ENCODE measurements at regions not wholly inside any gene's neighbourhood (a gene's known extent, or its start where the extent isn't known, plus 50 kb on each side); places are given as distances from the start of the nearest gene placed in this dataset.
"Not testable (repeated sequence)": the region's sequence is repeated elsewhere in the genome, so short reads cannot be mapped to it uniquely, and the experiment has no call there.

- DNase-seq (ENCODE audit: low read depth): no peak
Measured at GRCh38 chr2:240254337-240255164, 114.1 kb upstream of the OTOS start.

DNA sequence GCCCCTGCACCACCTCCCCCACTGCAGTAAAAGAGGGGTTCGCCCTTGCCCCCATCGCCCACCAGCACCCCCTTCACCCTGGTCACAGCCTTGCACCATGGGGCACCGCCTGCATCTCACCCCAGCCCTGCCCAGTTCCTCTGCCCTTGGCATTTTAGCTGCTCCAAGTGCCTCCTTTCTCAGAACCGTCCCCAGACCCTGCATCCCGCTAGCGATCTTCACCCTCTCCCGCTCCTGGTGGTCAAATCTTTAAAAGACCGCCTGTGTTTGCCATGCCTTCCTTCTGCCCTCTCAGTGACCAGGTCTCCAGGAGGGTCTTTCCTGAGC is 114.7 kb upstream of the OTOS start:
- no peak for DNase-seq (ENCODE audit: low read depth)

DNA sequence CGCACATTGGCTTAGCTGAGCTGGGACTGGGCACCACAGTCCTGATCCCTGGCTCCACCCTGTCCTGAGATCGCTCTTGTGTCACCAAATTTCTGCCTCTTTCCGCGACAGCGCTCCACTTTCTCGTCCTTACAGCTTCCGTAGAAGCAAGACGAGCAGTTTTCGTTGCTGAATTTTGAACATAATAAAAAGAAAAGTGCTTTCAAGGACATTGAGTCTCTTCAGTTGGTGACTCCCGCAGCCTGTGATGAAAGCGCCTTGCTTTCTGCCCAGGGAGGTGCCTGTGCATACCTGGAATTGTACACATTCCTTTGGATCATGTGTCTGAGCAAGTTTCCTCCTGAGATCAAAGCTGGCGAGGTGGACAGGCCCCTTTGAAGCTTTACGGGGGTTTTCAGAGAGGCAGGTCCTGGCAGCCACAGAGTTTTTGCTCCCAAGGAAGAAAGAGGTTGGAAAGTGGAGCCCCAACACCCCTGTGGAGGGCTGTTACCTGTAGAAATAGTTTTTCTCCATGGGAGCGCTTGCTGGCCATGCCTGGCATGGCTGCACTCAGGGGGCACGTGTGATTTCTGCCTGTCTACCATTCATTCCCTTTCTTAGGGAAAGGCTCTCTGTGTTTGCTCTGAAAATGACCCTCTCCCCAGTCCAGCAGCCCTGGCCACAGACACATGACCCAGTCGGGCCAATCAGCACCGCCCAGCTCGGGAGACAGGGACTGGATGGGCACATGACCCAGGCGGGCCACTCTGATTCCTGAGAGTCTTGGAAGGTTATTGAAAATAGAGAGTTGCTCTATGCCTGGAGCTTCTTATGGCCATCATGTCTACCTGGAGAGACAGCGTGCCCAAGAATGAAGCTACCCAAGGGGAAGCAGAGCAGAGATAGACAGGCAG is 115.6 kb upstream of the OTOS start:
- no peak for DNase-seq (ENCODE audit: low read depth)

DNA sequence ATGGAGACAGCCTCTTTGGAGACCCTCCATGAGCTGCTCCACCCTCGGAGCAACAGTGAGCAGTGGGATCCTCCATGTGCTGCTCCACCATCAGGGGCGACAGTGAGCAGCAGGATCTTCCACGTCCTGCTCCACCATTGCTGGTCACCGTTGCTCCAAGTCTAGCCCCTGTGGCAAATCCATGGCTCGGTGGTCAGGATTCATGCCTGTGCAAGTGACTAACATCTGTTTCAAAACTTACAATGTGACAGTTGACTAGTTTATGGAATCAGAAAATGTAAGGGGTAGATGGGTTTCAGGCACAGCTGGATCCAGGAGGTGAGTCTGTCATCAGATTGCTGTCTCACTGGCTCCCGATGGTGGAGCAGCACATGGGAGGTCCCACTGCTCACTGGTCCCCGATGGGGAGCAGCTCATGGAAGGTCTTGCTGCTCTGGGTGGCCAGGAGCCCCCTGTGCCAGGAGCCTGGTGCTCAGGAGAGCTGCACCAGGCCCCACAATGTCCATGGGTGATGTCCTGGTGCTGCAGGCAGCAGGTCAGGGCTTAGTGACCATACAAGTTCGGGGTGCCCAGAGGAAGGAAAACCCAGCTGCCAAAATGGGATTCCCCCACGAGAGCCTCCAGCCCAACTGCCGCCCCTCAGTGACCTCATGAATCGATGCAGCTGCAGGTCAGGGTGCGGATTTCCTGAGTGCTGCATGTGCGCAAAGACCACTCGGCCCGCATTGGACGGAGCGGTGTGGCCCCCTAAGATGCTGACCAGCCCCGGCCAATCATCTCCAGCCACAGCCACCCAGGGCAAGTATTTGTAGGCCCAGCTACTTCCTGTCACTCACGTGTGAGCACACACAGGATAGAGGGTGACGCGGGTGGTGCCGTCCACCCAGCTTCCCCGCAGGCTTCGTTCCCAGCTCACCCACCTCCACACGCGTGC is 116.5 kb upstream of the OTOS start:
- DNase-seq (ENCODE audit: low read depth): no peak

- no peak for DNase-seq (ENCODE audit: low read depth)
Measured at GRCh38 chr2:240257940-240258580, 117.6 kb upstream of the OTOS start.

- no peak for DNase-seq (ENCODE audit: low read depth)
Measured at GRCh38 chr2:240258685-240259084, 118.2 kb upstream of the OTOS start.

DNA sequence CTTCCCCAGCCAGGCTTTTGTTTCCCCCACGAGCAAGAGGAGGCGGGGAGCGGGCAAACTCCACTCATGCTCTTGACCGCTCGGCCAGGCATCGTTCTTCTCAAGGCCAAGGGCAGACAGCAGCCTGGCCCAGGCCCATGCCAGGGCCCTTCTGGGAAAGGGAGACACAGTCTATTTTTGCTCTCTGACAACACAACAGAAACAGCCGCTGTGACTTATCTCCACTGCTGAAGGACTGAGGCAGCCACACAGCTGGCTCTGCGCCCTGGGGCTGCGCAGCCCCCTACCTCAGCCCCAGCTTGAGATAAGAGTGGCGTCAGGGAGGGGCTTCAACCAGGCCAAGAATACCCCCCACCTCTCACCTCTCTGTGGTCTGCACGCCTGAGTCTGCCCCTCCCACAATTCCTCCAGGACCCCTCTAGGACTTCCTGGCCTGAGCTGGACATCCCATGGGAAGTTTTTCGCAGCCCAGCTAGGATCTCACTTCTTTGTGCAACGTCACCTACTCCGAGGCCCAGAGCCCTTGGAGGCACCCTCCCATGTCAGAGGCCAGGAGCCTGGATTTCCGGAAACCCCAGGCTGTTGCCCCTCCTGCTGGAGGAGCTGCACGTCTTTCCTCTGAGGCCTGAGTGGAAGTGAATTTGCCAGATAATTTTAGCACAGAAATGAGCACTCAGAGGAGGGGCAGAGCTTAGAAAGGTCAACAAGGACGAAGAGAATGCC is 118.9 kb upstream of the OTOS start:
- no peak for DNase-seq (ENCODE audit: low read depth)

DNA sequence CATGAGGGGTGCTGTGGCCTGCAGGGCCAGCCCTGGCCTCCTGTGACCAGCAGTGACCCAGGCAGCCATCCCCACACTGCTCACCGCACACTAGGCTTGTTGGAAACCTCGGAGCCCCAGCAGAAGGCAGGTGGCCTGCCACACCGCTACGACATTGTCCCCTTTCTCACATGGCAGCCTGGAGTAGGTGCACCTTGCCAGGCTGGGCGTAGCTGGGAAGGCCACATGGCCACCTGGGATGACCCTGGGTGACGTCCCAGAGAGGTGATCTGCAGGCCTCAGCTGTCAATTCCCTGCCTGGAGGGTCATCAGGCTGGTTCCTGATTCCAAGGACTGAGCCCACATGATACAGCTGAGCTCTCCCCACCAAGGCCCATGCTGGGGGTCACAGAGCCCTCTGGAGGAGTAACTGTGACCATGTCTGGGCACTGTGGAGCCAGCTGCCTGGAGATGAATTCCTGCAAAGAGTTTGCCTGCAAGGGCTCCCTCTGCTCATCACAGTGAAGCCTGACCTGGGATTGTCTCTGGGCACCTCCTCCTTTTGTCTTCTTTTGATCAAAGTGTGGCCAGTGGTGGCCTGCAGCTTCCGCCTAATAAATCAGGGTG is 119.6 kb upstream of the OTOS start:
- DNase-seq (ENCODE audit: low read depth): no peak

DNA sequence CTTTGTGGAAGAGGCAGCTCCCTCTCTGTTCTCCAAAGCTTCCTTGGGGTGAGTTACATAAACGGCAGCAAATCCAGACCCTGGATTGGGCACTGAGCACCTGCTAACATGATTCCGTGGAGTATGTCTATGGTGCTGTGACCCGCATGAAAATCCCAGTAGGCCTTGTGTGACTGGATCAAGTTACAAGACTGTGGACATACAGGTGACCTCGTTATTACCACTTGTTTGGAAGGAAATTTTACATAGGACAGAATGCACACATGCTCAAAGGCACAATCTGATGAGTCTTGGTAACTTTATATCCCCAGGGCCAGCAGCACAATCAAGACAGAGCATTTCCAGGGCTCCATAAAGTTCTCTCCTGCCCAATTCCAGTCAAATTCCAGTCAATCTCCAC is 120.2 kb upstream of the OTOS start:
- no peak for DNase-seq (ENCODE audit: low read depth)

DNA sequence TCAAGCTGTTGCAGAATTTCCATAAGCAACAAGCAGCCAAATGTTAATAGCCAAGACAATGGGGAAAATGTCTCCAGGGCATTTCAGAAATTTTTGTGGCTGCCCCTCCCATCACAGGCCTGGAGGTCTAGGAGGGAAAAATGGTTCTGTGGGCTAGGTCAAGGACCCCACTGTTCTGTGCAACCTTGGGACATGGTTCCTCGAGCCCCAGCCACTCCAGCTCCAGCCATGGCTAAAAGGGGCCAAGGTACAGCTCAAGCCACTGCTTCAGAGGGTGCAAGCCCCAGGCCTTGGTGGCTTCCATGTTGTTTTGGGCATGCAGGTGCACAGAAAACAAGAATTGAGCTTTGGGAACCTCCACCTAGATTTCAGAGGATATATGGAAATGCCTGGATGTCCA is 122.1 kb upstream of the OTOS start:
- DNase-seq (ENCODE audit: low read depth): not testable (repeated sequence)

DNA sequence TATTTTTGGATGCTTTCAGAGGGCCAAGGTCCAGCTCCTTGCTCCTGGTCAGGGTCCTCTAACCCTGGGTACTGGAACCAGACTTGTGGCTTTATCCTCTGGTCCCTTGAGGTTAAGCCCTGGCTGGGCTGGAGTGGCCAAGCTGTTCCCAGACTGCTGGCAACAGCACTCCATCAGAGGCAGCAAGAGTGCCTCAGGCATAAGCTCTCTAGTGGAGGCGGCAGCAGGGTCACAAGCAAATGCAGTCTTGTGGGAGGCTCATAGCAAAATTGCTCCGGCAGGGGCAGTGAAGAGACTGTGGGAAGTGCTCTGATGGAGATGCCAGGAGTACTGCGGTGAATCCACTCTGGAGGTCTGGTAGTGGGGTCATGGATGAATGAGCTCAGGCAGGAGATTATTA is 128.9 kb upstream of the OTOS start:
- DNase-seq (ENCODE audit: low read depth): no peak

DNA sequence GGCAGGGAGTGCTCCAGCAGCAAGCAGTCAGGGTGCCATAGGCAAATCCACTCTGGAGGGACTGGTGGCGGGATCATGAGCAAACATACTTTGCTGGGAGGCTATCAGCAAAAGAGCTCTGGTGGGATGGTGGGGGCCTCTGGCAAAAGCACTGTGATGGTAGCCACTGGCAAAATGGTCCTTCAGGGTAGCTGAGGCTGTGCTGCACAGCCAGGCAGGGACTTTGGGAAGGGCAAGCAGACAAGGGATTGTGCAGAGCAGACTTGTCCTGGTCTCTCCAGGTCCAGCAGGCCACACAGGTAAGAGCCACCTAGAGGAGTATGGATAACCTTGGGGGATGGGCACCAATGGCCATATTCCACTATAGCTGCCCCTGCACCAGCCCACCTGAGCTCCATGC is 129.4 kb upstream of the OTOS start:
- DNase-seq (ENCODE audit: low read depth): no peak

- DNase-seq (ENCODE audit: low read depth): no peak
Measured at GRCh38 chr2:240271716-240272341, 131.4 kb upstream of the OTOS start.

DNA sequence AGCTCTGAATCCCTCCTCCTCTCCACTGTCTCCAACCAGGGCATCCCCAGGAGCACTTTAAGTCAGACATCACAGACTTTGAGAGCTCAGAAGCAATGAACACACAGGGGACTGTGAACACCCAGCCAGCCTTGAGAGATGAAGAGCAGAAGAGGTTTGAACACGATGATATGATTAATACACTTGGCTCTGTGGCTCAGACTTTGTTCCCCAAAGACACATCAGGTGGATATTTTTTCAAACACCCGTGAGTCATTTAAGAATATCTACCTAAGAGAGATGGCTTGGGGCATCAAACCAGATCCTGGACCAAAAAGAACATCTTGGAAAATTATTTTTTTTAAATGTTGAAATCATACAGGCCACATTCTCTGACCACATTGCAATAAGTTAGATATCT is 134.9 kb upstream of the OTOS start:
- DNase-seq (ENCODE audit: low read depth): no peak

GRCh38 chr2:240277073-240277806 is 136.8 kb upstream of the OTOS start:
- DNase-seq (ENCODE audit: low read depth): peak; percentile 15

DNA sequence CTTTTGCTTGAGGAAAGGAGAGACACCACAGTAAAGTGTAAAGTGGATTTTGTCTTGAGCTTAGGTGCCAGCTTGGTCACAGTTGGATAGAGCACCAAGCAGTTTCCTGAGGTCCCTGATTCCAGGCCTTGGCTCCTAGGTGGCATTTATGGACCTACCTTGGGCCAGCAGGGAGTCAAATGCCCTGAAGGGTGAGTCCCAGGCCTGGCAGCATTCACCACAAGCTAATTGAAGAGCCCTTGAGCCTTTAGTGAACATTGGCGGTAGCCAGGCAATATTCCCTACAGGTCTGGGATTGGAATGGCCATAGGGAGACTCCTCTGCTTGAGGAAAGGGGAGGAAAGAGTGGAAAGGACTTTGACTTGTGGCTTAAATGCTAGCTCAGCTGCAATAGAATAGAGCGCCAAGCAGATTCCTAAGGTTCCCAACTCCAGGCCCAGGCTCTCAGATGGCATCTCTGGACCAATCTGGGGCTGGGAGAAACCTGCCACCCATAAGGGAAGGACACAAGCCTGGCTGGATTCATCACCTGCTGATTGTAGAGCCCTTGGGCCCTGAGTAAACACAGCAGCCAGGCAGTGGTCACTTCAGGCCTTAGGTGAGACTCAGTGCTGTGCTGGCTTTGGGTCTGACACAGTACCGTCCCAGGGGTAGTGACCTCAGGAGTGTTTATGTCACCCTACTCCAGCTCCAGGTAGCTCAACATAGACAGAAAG is 137.5 kb upstream of the OTOS start:
- DNase-seq (ENCODE audit: low read depth): no peak

DNA sequence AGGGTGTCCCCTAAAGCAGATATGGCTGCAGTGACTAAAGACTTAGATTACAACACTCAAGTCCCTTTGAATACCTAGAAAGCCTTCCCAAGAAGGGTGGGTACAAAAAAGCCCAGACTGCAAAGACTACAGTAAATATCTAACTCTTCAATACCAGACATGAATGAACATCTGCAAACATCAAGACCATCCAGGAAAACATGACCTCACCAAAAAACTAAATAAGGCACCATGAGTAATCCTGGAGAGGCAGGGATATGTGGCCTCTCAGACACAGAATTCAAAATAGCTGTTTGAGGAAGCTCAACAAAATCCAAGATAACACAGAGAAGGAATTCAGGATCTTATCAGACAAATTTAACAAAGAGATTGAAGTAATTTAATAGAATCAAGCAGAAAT is 138.2 kb upstream of the OTOS start:
- no peak for DNase-seq (ENCODE audit: low read depth)

DNA sequence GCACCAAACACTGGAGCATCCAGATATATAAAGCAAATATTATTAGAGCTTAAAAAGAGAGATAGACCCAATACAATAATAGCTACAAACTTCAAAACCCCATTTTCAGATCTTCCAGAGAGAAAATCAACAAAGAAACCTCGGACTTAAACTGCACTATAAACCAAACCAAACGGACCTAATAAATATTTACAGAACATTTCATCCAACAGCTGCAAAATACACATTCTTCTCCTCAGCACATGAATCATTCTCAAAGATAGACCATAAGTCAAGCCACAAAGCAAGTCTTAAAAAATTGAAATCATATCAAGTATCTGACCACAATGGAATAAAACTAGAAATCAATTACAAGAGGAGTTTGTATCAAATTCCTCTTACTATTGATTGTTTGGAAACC is 140.2 kb upstream of the OTOS start:
- no peak for DNase-seq (ENCODE audit: low read depth)
